A172 (cell line): ENCODE measurements at regions not wholly inside any gene's neighbourhood (a gene's known extent, or its start where the extent isn't known, plus 50 kb on each side); places are given as distances from the start of the nearest gene placed in this dataset.
"Not testable (repeated sequence)": the region's sequence is repeated elsewhere in the genome, so short reads cannot be mapped to it uniquely, and the experiment has no call there.

Experiments used
- DNase-seq: peaks from one replicate; pipeline ENCODE4 v3.0.0-alpha.2; 2015; ENCODE audit warnings: low spot score

- DNase-seq = no peak
These were observed 393.1 kb upstream of the ATP11B start for GRCh38 chr3:182399978-182400737.

DNA sequence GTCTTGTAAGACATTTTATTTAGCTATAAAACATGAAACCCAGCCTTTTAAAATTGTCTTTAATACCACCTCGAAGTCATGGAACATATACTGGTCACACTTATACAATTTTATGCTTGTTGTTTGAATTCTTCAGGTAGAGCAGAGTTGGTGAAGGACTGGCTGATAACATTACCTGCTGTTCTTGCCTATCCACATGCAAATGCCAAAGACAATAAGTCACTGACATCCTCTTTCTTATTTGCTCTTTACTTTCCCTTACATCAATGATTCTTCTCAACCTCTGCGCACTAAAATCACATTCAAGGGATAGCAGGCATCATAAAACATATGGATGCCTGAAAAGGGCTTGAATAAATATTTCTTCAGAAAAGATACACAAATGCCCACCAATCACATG is 392.5 kb upstream of the ATP11B start:
- no peak for DNase-seq

- DNase-seq = no peak
These were observed 389.3 kb upstream of the ATP11B start for GRCh38 chr3:182404031-182404430.

DNA sequence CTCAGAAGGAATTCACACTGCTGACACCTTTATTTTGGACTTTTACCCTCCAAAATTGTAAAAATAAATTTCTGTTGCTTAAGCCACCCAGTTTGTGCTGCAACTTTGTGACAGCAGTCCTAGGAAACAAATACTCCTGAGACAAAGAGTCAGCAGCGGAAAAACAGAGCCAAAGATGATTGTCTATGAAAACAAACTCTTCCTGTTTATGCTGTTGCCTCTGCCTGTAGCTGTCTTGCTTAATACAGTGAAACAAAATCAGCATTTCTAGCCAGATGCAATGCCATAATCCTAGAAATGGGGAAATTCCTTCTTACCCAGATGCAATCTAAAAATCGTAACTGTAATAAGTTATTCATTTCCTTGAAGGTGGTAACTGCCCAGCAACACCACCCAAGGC is 387.5 kb upstream of the ATP11B start:
- DNase-seq = no peak

DNA sequence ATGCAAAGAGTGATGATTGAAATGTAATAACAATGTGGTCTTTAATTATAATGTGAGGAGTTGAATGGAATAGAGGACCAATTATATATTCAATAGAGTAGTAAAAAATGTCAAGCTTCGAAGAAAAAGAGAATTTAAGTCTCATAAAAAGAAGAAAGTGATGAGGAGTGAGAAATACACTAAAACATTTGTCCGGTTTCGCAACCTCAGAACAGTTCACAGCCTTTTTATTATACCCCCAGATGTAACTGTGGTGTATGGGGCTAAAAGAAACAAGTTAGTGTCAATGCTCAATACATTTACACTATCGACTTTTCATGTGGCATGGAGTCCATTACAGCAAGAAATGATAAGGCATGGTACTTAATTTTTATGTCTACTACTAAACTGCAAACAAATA is 386.5 kb upstream of the ATP11B start:
- no peak for DNase-seq

- no peak for DNase-seq
These were observed 383.3 kb upstream of the ATP11B start for GRCh38 chr3:182410051-182410450.

GRCh38 chr3:182412066-182412465 is 381.2 kb upstream of the ATP11B start:
- peak; percentile 17 for DNase-seq

DNA sequence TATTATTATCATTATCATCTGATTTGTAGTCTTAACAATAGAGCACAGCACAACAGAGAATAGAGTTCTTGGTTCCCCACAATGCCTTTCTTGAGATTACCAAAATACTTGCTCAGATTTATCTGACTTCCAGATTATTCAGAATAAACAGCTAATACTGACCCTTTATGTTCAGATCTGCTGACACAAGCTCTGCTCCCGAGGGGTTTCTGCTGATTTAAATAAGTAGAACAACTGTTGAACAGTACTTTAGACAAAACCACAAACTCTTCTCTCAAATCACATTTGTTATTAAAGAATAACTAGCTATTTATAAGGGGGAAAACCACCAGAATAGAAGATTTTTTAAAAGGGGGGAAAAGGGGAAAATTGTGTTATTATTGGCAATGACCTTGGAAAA is 380.2 kb upstream of the ATP11B start:
- no peak for DNase-seq

GRCh38 chr3:182413682-182414081 is 379.6 kb upstream of the ATP11B start:
- DNase-seq = no peak

DNA sequence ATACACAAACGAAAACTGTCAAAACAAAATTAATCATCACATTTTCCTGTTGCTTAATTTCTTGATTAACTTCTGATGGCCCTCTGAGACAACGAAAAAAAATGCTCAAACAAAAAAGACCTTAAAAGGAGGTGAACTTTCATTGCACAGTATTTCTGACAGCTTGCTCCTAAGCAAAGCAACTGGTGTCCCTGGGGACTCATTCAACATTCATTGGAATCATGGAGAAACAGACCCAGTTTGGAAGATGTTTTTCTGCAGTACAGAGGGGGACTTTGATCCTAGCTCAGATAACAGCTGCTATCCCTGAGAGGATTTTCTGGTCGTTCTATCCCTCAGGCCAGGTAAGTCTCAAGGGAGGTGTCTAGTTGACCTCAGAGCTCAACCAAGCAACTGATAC is 378.7 kb upstream of the ATP11B start:
- DNase-seq = no peak

DNA sequence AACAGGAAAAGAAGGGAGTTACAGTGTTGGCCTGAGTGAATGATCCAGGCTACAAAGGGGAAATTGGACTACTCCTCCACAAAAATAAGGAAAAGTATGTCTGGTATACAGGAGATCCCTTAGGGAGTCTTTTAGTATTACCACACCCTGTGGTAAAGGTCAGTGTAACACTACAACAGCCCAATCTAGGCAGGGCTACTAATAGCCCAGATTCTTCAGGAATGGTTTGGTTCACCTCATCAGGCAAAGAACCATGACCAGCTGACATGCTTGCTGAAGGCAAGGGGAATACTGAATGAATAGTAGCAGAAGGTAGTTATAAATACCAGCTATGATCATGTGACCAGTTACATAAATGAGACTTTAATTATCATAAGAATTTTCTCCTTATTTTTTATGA is 372.6 kb upstream of the ATP11B start:
- no peak for DNase-seq

DNA sequence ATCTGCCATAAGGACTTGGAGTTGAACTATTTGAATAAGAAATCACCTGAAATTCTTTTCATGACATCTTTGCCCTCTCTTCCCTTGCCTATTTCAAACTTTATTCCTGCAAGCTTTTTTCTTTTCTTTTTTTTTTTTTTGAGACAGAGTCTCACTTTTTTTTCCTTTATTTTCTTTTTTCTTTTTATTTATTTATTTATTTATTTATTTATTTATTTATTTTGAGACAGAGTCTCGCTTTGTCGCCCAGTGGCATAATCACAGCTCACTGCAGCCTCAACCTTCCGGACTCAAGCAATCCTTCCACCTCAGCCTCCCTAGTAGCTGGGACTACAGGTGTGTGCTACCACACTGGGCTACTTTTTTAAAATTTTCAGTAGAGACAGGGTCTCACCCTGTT is 369.3 kb upstream of the ATP11B start:
- no peak for DNase-seq

GRCh38 chr3:182425926-182426718 is 367.2 kb upstream of the ATP11B start:
- not testable (repeated sequence) for DNase-seq

GRCh38 chr3:182431972-182432371 is 361.3 kb upstream of the ATP11B start:
- DNase-seq = not testable (repeated sequence)

- DNase-seq = no peak
These were observed 357.4 kb upstream of the ATP11B start for GRCh38 chr3:182435860-182436259.

GRCh38 chr3:182436547-182436946 is 356.8 kb upstream of the ATP11B start:
- no peak for DNase-seq

DNA sequence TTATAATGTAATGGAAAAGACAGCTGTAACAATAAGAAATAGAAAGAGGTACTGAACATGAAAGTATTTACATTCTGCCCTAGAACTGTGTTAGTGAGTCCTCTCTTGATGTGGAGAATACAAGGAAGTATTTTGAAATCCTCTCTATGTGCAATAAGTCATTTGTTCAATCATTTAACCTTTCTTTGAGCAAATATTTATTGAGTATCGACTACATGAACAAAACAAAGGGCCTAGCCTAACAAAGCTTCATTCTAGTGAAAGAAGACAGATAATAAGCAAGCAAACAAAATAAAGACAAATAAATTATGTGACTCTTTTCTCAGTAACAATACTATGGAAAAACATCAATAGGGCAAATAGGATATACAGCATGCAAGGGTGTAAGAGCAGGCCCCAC is 354.9 kb upstream of the ATP11B start:
- DNase-seq = no peak

GRCh38 chr3:182440101-182440500 is 353.2 kb upstream of the ATP11B start:
- DNase-seq = no peak

DNA sequence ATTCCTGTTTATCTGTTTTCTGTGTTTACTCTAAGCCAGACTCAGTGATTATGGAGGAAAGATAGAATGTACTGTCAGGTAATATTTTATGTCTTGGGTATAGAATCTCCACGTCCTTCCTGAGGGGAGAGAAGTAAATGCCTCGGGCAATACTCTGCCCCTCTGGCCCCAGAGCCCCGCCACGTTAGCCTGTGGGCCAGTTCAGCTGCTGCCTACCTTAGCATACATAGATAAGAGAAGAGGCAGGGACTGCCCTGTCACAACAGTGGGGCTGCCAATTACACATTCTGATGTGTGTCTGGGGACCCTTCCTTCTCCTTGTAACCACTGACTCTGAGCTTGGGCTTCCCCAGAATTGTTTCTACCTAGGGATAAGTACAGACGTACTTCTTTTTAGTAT is 347.7 kb upstream of the ATP11B start:
- DNase-seq = no peak

GRCh38 chr3:182450942-182451787 is 342.1 kb upstream of the ATP11B start:
- DNase-seq = no peak

DNA sequence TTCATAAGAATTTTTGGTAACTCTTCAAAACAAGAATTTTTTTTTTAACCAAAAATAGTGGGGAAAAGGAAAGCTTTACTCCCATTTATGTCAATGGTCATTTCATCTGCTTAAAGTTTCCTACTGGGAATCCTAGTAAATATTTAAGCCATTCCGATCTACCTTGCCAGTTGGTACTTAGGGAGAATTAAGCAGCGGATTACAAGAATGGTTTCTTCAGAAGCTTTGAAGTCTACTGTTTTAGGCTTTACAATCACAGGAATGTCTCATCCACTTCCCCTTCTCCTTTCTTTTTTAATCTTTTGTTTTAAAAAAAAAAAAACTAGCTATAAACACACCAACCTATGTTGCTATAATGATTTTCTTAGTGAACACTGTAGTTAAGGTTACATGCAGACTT is 341.4 kb upstream of the ATP11B start:
- no peak for DNase-seq

DNA sequence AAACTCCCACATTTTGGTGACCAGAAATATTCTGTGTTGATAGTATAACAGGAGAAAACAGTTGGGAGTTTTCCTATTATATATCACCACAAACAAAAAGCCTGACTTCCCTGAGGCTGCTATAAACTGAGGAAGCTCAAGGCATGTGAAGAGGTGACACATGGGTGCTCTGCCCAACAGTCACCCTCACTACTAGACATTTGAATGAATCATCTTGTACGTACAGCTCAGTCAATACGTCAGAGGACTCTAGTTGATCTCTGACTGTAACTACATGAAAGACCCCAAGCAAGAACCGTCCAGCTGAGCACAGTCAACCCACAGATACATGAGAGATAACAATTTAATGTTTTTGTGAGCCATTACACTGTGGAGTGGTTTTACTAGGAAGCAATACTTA is 338.3 kb upstream of the ATP11B start:
- no peak for DNase-seq
